ENCODE measurements at regions not wholly inside any gene's neighbourhood (a gene's known extent, or its start where the extent isn't known, plus 50 kb on each side); places are given as distances from the start of the nearest gene placed in this dataset.
"Not testable (repeated sequence)": the region's sequence is repeated elsewhere in the genome, so short reads cannot be mapped to it uniquely, and the experiment has no call there.

DNA sequence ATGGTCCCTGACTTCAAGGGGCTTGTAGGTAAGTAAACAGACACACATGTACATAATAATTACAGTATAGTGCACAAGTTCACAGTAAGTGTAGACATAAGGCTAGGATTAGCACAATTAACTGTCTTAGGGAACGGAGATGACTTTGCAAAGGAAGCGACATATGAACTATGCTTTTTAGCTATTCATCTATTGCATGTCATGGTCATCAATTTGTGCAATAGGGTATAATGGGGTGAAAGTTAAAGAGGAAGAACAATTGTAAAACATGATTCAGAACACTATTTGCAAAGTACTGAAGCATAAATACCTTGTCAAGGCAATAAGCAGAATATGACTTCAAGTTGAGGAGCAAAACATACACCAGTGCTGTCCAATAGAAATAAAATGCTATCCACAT lies 112.3 kb upstream of the SLC8A1 start:
- DNase-seq (ENCODE audit: low read depth), result no peak

DNA sequence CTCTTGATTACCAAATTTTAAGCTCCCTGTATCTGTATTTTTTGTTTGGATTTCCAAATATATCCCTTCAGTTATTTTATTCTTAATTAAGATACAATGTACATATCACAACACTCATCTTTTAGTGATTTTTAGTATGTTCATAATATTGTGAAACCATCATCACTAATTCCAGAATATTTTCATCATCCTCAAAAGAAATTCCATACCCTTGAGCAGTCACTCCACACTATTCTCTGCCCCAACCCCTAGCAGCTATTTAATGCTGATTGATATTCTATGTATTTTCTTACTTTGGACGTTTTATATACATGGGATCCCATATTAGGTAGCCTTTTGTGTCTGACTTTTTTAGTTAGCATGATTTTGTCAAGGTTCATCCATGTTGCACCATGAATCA lies 127.4 kb upstream of the SLC8A1 start:
- DNase-seq (ENCODE audit: low read depth), result no peak

DNA sequence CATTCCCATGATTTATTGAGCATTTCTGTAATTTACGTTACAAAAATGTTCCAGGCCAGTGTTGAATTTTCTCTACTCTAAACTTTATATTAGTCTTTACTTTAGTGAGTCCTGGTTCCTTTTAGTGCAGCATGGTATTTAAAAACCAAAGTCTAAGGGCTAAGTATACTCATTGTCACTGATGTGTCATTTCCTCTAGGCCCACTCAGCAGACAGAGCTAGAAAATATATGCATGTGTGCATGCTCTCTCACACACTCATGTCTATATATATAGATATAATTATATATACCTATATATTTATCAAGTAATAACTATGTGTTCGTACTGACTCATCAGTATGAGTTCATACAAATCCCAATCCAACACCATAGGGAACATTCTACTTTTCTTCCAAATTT lies 132.5 kb upstream of the SLC8A1 start:
- no peak for DNase-seq (ENCODE audit: low read depth)

DNA sequence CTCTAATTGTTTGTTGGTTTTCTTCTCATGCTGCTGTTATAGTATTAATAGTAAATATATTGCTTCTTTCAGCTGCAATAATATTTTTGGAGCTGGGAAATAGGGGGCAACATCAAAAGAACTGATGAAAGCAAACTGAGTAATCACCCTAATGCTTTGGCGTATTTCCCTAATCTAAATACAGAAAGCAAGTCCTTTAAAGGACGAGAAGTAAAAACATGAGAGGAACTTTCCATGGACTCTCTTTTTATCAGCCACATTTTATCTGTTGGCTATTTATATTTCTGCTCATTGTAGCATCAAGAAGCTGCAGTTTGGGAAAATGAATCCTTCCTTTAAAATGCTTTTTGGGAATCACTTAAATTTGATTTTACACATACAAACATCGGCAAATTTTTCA lies 139.9 kb upstream of the SLC8A1 start:
- DNase-seq (ENCODE audit: low read depth), result no peak

DNA sequence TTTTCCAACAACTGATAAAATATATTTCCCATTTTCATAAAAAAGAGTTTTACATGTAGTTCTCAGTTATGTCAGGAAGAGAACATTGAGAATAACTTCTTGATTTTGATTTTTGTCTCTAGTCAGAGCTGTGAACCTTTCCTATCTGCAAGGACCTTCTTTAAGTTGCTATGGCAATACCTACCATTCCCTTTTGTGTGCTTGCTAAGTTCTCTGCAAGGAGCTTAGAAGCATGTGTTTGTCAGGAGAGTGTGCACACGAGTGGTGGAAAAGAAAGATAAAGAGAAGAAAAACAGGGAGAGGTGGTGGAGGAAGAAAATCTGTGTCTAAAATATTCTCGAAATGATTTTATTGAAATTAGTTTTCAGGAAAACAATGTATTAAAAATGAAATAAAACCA lies 140.3 kb upstream of the SLC8A1 start:
- DNase-seq (ENCODE audit: low read depth), result no peak

DNA sequence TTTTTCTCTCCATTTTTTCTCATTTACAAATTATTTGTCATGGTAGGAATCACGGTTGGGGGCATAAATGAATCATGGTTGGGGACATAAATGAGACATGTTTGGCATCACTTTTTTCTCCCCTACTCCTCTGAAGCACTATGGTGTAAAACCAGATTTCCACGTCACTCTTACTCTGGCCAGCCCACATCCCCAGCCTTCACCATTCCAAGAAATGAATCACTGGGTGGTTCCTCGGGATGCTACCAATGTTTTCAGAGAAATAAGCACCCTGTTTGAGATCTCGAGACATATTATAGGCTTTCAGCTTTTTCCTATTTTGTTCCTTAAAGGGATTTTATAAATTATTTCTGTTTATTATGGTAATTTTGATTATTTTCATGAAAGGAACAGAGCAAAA lies 155.0 kb upstream of the SLC8A1 start:
- peak; percentile 5 for DNase-seq (ENCODE audit: low read depth)

DNA sequence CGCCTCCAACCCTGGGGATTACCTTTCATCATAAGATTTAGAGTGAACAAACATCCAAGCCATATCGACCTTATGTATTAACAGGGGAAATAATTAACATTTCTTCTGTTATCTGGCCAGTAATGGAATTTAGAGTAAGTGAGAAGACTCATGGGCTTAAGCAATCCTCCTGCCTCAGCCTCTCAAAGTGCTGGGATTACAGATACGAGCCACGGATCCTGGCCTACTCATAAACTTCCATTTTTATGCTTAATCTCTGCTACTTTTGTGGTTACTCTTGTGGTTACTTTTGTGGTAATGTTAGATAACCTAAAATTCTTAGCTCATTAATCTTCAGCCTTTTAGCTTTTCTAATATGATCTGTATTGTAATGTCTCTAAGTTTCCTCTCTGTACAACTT lies 159.3 kb upstream of the SLC8A1 start:
- DNase-seq (ENCODE audit: low read depth), result peak; percentile 3

DNA sequence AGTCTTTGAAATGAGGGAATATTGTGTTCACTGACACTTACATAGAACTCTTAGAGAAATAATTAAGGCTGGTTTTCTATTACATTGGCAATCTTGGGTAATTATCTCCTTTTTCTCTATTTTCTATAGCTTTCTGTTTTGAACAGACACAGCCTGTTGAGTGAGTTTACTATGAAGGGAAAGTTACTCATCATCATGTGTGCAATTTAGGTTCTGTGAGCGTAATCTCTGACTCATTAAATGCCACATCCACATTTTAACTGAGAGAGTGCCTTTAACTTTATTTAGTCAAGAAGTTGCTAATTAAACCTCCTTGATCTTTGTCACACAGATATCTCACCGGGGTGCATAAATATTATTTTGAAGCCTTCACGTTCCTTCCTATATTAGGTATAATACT lies 174.0 kb upstream of the SLC8A1 start:
- DNase-seq (ENCODE audit: low read depth), result peak; percentile 44

DNA sequence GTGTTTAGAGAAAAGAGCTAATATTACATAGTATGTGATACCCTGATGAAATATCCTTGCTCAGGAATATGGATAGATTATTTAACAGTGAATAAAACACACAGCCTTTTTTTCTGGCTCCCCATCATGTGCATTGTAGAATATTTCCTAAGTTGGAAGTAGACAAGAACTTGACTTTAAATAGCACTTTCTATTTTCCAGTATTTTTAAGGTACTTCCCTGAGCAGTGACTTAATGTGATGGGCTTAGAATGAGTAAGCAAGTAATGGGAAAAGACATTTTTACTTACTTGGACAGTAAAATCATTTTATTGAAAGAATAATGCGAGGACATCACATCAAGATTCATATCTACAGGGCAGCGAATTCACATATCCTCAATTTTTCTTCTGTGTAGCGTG lies 176.7 kb upstream of the SLC8A1 start:
- DNase-seq (ENCODE audit: low read depth), result no peak

DNA sequence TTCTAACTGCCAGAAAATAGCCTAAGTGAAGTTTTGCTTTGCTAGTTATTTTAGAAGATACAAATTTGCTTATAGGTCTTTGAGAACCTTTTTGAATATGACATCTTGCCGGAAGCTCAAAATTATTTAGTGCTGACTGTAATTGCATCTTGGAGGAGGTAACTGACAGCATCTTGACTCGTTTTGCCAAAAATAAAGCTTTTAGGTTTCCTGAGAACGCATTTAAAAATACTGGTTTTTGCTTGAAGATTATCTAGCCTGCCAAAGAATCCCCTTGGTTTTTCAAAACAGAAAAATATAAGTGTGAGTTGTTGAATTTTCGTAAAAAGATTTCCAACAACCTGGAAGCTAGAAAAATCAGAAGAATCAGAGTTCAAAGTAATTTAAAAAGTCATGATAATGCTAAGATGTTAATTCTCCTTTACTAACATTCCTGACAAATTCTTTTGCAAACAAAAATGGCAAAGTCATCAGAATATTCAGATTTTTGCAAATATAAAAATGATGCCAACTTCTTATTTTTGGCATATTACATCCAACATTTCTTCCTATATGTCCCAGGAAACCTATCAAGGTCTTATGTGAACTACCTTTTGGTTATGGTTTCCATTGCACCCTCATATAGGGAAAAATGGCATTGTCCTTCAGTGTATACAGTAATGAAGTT lies 178.0 kb upstream of the SLC8A1 start:
- no peak for DNase-seq (ENCODE audit: low read depth)

DNA sequence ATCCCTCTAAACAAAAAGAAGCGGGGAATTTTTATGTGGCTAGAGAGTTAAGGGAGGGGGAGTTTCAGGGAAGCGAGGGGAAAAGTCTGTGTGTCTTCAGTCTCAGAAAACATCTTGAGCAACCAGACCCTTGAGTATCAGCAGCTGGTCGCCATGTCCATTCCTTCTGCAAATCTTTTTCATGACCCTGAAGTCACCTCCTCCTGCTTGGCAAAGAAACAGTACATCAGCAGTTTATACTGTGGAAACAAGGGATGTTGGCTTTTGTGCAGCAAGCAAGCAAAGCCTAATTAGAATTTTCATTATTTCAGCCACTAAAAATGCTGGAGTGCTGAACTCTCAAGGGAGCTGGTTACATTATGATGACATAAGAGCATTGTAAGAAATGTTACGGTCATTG lies 187.4 kb upstream of the SLC8A1 start:
- DNase-seq (ENCODE audit: low read depth), result no peak

DNA sequence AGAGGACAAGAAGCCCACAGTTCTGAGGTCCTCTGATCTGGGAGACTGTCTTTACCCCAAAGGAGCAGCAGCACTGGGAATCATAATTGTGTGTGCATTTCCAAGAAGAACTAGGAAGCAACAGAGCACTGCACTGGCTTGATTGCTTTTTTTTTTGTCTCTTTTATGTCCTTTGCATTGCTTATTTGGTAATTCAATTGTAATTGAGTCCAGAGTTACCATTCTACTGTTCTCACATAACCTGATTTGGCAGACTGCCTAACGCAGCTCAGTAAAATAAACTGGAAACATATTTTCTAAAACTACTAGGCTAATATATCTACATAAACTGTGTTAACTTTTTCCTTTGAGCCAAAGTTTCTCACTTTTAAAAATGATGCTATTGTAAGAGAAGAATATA lies 190.3 kb upstream of the SLC8A1 start:
- peak; percentile 38 for DNase-seq (ENCODE audit: low read depth)

DNA sequence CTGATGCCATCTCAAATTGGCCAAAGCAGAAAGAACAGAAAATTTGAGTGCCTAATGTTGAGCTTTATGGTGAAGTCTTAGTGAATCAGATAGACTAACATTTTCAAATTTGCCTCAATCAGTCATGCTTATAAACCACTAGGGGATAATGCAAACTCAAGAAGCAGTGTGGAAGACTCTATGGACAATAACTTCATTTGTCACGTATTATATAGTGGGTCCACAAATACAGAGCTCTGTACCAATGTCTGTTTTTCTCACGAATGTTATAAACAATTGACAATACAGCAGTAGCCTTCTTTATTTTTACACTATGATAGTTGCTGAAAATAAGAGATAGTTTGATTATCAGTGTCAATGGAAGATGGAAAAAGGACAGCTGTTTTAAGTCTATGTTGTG lies 190.8 kb upstream of the SLC8A1 start:
- no peak for DNase-seq (ENCODE audit: low read depth)

DNA sequence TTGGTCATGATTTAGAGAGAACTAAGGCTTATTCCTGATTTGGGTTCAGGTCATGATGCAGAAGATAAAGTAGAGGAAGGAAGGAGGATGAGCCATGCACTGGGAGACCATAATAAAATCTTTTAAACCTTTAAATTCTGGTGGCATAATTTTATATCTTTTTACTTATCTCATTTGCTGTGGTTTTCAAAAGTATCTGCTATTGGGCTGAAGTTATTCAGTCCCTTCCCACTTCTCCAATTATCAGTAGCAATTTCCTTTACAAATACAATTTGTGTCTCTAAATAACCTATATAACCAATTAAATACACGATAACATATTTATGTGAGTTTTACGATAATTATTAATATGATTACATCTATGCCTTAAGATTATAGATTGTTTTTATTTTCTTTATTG lies 194.8 kb upstream of the SLC8A1 start:
- DNase-seq (ENCODE audit: low read depth), result no peak

DNA sequence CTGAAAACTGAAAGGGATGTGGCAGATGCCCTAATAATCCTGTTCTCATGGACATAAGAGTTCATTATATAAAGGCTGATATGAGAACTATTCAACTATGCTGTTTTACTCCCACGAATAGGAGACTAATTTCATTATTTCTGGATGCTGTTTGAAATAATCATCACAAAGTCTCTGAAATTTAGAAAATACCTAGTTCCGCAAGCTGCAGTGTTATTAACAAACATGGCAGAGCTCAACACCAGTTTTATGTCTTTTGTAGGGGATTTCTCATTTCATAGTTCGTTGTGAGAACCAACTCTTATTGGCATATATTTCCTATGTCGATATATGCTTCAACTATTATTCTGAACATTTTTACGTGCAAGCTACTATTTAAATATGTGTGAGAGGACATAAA lies 200.3 kb upstream of the SLC8A1 start:
- DNase-seq (ENCODE audit: low read depth), result no peak

DNA sequence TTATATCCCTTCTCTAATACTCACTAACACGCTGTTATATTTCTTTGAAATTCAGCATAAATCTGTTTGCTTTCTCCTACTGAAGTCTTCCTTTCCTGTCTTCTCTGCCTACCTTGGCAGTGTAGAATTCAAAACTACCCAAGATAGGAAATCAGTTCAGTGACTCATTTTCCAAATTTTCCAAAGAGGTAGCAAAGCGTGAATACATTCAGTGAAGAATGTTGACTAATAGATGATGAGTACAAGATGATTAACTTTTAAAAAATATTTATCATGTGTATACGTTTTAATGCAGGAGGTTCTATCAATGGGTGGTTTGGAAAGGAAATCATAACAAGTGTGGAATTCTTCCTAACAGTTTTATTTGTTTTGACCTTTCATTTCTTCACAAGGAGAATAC lies 201.9 kb upstream of the SLC8A1 start:
- no peak for DNase-seq (ENCODE audit: low read depth)

DNA sequence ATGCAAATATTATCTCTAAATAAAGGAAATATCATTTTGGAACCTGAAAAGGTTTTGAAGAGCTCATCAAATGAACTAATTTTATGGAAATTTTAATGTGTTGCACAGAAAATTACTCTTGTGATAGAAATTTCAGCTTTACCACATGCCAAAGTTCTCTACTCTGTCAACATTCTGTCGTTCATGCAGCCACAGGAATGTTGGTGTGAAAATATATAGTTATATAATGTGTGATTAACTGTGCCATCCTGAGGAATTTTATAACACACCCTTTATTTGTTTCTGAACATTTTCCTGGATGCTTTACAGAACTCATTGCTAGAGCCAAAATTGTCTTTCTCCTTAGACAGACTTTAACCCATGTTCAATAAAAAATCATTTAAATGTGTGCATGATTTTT lies 202.5 kb upstream of the SLC8A1 start:
- DNase-seq (ENCODE audit: low read depth), result no peak

DNA sequence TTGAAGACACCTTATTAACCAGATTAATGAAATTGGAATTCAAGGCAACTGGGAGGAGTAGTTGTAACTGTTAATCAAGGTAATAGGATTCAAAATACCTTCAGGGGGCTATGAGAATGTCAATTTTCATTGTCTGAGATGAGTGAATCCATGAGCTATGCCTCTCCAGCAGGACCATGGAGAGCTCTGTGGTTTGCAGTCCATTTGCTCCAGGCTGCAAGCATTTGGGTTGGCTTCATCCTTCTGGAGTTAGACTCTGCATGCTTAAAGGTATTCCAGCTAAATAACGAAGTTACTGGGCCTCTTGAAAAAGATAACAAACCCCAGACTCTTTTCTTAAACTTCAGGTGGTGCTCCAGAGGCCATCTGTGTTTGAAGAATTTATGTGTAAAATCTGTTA lies 207.1 kb upstream of the SLC8A1 start:
- peak; percentile 71 for DNase-seq (ENCODE audit: low read depth)

DNA sequence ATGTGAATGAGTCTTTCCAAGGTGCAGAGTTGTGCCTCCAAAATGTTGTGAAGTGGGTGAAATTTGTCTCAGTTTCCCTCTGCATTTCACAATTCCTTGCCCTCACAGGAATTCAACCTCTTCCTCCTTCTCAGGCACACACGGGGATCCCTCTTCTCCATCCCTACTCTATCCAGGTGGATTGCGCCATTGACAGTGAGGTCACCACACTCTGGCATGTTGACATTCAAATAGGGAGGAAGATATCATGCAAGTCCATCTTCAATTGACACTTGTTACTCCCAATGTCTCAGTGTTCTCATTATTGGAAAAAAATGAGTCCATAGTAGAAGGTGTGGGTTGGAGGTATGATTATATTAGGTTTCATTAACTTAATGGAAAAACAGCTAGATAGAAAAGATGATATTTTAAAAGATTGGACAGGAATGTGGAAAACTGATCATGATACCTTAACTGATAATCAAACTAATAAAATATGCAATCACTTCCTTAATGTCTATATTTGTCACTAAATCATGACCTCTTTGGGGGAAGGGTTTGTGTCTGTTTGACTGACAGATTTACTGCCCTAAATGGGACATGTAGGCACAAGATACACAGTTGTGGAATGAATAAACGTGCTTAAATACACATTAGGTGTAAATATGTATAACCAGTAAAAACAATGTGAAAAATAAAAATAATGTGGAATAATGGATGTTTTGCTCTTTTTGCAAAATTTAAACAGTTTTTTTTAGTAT lies 213.8 kb upstream of the SLC8A1 start:
- no peak for DNase-seq (ENCODE audit: low read depth)

DNA sequence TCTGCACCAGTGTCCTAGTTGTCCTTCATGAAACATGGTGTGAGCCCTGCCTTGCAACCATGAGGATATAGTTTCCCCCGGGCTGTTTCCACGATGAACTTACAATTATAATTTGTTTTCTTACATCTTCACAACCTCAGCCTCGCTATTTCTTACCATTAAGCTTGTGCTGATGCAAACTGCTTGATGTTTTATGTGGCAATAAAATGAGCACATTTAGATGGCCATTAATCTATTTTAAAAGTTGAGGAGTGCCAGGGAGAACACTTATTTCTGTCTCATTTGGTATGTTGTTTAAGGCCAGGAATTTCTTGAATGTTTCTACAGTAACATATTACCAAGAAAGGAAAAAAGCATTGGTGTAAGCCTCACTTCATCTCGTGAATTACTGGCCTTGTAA lies 214.5 kb upstream of the SLC8A1 start:
- no peak for DNase-seq (ENCODE audit: low read depth)

DNA sequence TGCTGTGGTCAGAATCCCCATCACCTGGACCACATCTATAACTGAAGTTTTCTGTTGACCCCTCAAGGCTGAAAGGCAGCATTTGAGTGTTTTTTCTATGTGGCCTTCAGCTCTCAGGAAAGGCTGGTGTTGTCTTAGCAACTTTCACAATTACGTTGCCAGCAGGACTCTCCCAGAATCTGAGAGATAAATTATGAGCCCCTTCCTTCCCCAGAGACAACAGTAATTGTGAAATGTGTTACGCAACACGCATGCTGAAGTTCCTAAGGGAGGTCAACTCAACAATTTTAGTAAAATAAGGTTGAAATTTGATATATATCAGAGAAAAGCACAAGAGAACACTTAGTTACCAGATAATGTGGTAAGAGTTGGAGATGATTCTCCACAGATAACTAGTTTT lies 216.5 kb upstream of the SLC8A1 start:
- DNase-seq (ENCODE audit: low read depth), result peak; percentile 47

DNA sequence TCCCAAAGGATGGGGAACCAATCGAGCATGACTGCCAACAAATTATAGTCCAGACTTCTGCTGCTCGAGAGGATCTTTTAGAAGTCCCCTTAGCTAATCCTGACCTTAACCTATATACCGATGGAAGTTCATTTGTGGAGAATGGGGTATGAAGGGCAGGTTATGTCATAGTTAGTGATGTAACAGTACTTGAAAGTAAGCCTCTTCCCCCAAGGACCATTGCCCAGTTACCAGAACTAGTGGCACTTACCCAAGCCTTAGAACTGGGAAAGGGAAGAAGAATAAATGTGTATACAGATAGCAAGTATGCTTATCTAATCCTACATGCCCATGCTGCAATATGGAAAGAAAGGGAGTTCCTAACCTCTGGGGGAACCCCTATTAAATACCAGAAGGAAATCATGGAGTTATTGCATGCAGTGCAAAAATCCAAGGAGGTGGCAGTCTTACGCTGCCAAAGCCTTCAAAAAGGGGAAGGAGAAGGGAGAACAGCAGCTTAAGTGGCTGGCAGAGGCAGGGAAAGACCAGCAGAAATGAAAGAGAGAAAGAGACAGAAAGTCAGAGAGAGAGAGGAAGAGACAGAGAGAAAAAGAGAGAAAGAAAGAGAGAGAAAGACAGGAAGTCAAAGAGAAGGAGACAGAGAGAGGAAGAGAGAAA lies 224.4 kb upstream of the SLC8A1 start:
- DNase-seq (ENCODE audit: low read depth), result not testable (repeated sequence)

DNA sequence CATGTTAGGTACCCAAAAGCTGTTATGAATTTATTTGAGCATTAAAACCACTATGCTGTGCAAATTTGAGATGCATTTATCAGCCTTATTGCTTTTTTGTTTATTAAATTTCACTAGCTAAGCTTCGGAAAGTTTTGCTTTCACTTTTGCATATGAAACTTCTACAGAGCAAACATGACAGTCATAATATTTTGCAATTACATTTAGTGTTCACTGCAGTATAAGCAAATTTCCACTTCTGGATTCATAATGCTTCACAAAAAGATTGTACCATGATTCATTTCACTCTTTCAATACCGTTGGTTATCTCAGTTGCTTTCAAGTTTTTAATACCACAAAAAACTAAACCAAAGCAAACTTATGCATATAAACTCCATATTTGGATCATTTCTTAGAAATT lies 228.7 kb upstream of the SLC8A1 start:
- DNase-seq (ENCODE audit: low read depth), result peak; percentile 4
